ENCODE measurements at regions not wholly inside any gene's neighbourhood (a gene's known extent, or its start where the extent isn't known, plus 50 kb on each side); places are given as distances from the start of the nearest gene placed in this dataset.

DNA sequence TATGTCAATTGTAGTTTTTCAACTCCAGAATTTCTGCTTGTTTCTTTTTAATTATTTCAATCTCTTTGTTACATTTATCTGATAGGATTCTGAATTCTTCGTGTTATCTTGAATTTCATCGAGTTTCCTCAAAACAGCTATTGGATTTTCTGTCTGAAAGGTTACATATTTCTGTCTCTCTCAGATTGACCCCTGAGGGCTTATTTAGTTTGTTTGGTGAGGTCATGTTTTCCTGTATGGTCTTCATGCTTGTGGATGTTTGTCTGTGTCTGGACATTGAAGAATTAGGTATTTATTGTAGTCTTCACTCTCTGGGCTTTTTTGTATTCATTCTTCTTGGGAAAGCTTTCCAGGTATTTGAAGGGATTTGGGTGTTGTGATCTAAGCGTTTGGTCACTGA lies 85.6 kb downstream of the SNAPC1 start:
- no peak for TF ChIP-seq CTCF (conservative IDR thresholded peaks at IDR 0.05; ENCODE audit: low read depth, low read length)
- DNase-seq (ENCODE audit: low read depth) = no peak
- H3K4me3 ChIP-seq (ENCODE audit: low read depth, low read length) = no peak overlapping the region

GRCh38 chr14:61854898-61855297 lies 92.7 kb downstream of the SNAPC1 start:
- no peak for TF ChIP-seq CTCF (conservative IDR thresholded peaks at IDR 0.05; ENCODE audit: low read depth, low read length)
- no peak overlapping the region for H3K4me3 ChIP-seq (ENCODE audit: low read depth, low read length)
- DNase-seq (ENCODE audit: low read depth) = no peak

- peak; percentile 71 for DNase-seq (ENCODE audit: low read depth)
- peak; percentile 90 for TF ChIP-seq CTCF (conservative IDR thresholded peaks at IDR 0.05; ENCODE audit: low read depth, low read length)
Measured at GRCh38 chr14:61860294-61860918, 98.2 kb downstream of the SNAPC1 start.

DNA sequence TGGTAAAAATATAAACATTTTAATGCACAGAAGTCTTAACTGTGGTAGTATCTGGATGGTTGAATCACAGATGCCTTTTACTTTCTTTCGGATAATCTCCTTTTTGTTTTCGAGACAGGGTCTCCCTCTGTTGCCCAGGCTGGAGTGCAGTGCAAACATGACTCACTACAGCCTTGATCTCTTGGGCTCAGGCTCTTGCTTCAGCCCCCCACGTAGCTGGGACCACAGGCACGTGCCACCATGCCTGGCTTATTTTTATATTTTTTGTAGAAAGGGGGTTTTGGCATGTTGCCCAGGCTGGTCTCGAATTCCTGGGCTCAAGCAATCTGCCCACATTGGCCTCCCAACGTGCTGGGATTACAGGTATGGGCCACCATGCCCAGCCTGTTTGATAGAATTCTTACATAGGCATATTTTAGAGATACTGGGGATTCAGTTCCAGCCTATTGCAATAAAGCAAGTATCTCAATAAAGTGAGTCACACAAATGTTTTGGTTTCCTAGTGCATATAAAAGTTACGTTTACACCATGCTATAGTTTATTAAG lies 99.2 kb downstream of the SNAPC1 start:
- no peak overlapping the region for H3K4me3 ChIP-seq (ENCODE audit: low read depth, low read length)
- DNase-seq (ENCODE audit: low read depth) = no peak
- no peak for TF ChIP-seq CTCF (conservative IDR thresholded peaks at IDR 0.05; ENCODE audit: low read depth, low read length)

More at GRCh38 chr14:61860294-61860918, 98.2 kb downstream of the SNAPC1 start:
- no peak overlapping the region for H3K4me3 ChIP-seq (ENCODE audit: low read depth, low read length)

- no peak for TF ChIP-seq CTCF (conservative IDR thresholded peaks at IDR 0.05; ENCODE audit: low read depth, low read length)
- H3K4me3 ChIP-seq (ENCODE audit: low read depth, low read length) = no peak overlapping the region
- no peak for DNase-seq (ENCODE audit: low read depth)
Measured at GRCh38 chr14:61864329-61864898, 102.2 kb downstream of the SNAPC1 start.

DNA sequence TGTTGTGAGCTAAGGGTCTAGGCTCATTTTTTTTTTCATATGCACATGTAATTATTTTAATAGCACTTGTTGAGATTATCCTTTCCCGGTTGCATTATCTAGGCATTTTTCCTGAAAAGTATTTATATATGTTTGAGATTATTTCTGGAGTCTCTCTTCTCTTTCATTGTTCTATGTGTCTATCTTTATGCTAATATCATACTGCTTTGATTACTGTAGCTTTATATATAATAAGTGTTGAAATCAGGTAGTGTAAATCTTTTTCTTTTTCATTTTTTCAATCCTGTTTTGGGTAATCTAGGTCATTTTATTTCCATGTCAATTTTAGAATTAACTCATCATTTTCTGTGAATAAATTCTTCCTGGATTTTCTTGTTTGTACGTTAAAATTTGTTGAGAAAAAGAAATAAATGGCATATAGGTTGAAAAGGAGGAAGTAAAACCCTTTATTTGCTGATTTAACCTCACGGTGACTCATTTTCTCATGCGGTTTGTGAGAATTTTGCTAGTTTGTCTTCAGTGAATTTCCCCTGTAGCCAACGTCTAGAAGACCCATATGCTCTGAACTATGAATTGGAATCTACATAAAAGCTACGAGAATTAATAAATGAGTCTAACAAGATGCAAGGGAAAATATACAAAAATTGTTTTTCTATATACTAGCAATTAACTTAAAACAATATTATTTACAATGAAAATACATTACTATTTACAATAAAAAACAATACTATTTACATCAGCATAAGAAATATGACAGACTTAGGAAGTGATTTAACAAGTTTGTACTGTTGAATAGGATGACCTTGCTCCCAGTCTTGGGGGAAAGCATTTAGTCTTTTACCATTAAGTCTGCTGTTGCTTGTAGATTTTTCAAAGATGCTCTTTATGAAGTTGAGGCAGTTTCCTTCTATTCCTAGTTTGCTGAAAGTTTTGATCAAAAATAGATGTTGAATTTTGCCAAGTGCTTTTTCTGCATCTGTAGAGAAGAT lies 105.0 kb downstream of the SNAPC1 start:
- no peak overlapping the region for H3K4me3 ChIP-seq (ENCODE audit: low read depth, low read length)
- TF ChIP-seq CTCF (conservative IDR thresholded peaks at IDR 0.05; ENCODE audit: low read depth, low read length) = no peak
- peak; percentile 55 for DNase-seq (ENCODE audit: low read depth)

Data from choroid plexus epithelial cell (primary cell).